PFSK-1 (cell line): ENCODE measurements at regions not wholly inside any gene's neighbourhood (a gene's known extent, or its start where the extent isn't known, plus 50 kb on each side); places are given as distances from the start of the nearest gene placed in this dataset.

Experiments
- FOXP2 ChIP-seq: optimal IDR thresholded peaks from 2 replicates; pipeline ENCODE3; 2011; ENCODE audit warnings: borderline replicate concordance, control low read depth, inconsistent platforms; ENCODE audit not compliant: insufficient read depth; ENCODE audit errors: extremely low read length, extremely low read depth
- POLR2AphosphoS5 ChIP-seq: IDR thresholded peaks from 2 replicates; pipeline ENCODE4 v1.6.1; 2012; ENCODE audit warnings: low read depth, mild to moderate bottlenecking, control low read depth, low read length, moderate library complexity
- SIN3A ChIP-seq: IDR thresholded peaks from 2 replicates; pipeline ENCODE4 v1.6.1; 2012; ENCODE audit warnings: mild to moderate bottlenecking, low read length, moderate library complexity, borderline replicate concordance; ENCODE audit not compliant: insufficient read depth
- TAF1 ChIP-seq: IDR thresholded peaks from 2 replicates; pipeline ENCODE4 v1.6.1; 2012; ENCODE audit warnings: low read length, control low read depth, borderline replicate concordance; ENCODE audit not compliant: insufficient read depth
- TF ChIP-seq, protein P1 (sequence below), 2 experiments: IDR thresholded peaks; 2 replicates each; pipeline versions ENCODE4 v1.6.1 to v1.8.0; 2011 to 2012; ENCODE audit warnings: low read depth in 2 of 2, low read length in 2 of 2, control low read depth in 1 of 2, inconsistent platforms in 1 of 2, mild to moderate bottlenecking in 1 of 2, moderate library complexity in 1 of 2; ENCODE audit not compliant: insufficient read depth in 1 of 2

DNA sequence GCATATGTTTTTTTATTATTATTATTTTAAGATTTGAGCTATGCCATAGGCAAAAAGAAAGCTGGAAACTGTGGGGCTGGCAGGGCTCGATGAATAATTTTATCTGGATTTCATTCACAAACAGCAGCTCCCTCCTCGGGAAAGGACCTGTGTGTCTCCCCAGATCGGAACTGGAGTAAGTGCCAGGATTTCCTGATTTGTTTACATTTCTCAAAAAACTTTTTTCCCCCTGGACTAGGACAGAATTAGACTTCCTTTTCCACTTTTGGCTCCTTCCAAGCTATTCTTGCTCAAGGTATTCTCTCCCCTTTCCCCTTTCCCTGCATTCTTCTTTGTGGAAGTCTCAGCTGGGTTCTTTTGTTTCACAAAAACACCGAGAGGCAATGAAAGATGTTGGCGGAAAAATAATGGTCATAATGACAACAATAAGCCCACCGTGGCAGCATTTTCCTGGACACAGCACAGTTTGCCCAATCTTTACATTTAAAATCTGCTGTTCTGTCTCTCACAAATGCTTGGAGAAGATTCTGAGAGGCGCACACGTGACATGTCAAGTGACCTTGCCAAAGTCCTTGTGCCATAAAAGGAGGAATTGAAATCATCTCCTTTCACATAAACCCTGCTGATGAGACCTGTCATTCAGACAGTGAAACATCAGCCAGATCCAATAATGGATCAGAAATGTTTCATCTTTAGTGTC is 85.8 kb upstream of the PREP start:
- no peak for TF ChIP-seq FOXP2
- TF ChIP-seq, protein P1, sequence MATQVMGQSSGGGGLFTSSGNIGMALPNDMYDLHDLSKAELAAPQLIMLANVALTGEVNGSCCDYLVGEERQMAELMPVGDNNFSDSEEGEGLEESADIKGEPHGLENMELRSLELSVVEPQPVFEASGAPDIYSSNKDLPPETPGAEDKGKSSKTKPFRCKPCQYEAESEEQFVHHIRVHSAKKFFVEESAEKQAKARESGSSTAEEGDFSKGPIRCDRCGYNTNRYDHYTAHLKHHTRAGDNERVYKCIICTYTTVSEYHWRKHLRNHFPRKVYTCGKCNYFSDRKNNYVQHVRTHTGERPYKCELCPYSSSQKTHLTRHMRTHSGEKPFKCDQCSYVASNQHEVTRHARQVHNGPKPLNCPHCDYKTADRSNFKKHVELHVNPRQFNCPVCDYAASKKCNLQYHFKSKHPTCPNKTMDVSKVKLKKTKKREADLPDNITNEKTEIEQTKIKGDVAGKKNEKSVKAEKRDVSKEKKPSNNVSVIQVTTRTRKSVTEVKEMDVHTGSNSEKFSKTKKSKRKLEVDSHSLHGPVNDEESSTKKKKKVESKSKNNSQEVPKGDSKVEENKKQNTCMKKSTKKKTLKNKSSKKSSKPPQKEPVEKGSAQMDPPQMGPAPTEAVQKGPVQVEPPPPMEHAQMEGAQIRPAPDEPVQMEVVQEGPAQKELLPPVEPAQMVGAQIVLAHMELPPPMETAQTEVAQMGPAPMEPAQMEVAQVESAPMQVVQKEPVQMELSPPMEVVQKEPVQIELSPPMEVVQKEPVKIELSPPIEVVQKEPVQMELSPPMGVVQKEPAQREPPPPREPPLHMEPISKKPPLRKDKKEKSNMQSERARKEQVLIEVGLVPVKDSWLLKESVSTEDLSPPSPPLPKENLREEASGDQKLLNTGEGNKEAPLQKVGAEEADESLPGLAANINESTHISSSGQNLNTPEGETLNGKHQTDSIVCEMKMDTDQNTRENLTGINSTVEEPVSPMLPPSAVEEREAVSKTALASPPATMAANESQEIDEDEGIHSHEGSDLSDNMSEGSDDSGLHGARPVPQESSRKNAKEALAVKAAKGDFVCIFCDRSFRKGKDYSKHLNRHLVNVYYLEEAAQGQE (IDR thresholded peaks at IDR 0.05; ENCODE audit: insufficient read depth in 1 of 2, low read depth in 2 of 2, low read length in 2 of 2) = peak in 1 of 2 experiments; percentile 27; a peak in 1 of 4 replicates

DNA sequence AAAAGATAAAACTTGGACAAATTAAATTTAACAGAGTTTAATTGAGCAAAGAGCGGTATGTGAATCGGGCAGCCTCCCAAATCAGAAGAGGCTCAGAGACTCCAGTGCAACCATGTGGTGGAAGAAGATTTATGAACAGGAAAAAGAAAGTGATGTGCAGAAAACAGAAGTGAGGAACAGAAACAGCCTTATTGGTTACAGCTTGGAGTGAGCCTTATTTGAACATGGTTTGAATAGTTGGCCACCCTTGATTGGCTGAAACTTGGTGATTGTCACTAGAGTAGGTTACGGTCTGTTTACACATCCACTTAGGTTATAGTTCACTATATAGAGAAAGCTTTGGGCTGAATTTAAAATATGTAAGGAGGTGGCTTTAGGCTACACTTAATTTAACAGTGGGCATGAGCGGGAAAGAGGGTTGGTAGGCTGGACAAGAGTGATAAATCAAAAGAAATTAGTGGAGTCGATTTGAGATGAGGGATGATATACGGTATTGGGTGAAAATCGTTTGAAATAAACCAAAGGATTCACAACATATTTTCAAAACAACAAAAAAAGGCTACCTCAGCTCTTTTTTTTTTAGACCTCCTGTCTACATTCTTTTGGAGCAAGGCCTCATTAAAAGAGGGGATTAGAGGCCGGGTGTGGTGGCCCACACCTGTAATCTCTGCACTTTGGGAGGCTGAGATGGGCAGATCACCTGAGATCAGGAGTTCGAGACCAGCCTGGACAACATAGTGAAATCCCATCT is 84.3 kb upstream of the PREP start:
- TF ChIP-seq TAF1 (no peak), POLR2AphosphoS5 (no peak), SIN3A (no peak), FOXP2 (no peak)
- TF ChIP-seq, protein P1 (IDR thresholded peaks at IDR 0.05; ENCODE audit: insufficient read depth in 1 of 2, low read depth in 2 of 2, low read length in 2 of 2) = no peak

DNA sequence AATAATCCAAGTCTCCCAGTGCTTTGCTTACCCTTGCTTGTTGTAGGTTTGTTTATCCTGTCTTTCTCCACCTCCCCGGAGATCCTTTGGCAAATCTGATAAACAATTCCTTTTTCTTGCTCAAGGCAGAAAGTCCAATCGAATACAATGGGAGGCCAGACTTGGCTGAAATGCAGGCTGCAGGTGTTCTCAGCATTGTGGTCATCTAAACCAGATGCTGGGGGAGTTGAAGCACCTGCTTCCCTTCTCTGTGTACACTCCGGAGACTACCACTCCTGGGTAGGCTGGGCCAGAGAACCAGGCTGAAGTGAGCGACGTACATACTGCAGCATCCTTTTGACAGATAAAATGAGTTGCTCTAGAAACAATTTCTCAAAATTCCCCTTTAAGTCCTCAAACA is 82.6 kb upstream of the PREP start:
- TF ChIP-seq SIN3A = no peak
- no peak for TF ChIP-seq TAF1
- TF ChIP-seq POLR2AphosphoS5 = no peak
- TF ChIP-seq, protein P1 (IDR thresholded peaks at IDR 0.05; ENCODE audit: insufficient read depth in 1 of 2, low read depth in 2 of 2, low read length in 2 of 2) = no peak
- TF ChIP-seq FOXP2 = no peak

DNA sequence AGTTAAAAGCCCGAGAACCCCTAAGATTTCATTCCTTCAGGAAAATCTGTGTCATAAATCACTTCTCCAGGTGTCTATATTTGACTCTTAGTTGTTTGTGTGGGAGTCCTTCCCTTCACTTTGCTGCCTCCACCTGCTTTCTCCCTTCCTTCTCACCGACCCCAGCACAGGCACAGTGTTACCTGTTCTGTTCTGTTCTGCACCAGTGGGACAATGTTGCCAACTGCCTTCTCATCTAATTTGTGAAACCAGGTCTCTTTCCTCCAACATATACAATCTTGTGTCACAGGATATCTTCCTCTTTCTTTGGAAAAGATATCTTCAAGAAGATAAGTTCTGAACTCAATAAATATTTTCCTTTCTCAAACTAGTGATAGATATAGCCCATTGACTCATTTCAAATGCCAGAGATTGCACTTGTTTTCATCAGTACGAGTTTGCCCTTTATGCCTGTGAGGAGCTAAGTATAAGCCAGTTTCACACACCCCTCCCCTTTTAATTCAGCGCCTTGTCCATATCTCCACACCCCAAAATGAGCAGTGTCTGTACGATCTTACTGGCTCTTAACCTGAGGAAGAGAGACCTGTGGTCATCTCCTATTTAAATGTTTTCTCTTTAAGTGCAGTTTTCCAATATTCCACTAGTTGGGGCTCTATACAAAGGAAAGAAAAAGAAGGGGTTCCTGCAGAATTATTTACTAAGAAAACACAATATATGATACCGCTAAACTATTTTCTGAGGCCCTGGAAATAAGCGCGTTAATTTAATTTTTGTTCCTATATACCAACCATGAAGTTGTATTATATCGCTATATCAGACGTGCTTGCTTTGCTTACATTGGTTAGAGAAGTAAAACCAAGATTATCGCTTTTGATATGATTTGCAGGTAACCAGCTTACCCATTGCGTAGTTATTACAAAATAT is 81.6 kb upstream of the PREP start:
- TF ChIP-seq SIN3A (no peak), FOXP2 (no peak), POLR2AphosphoS5 (no peak), TAF1 (no peak)
- TF ChIP-seq, protein P1 (IDR thresholded peaks at IDR 0.05; ENCODE audit: insufficient read depth in 1 of 2, low read depth in 2 of 2, low read length in 2 of 2) = no peak
